ENCODE measurements at regions not wholly inside any gene's neighbourhood (a gene's known extent, or its start where the extent isn't known, plus 50 kb on each side); places are given as distances from the start of the nearest gene placed in this dataset.

DNA sequence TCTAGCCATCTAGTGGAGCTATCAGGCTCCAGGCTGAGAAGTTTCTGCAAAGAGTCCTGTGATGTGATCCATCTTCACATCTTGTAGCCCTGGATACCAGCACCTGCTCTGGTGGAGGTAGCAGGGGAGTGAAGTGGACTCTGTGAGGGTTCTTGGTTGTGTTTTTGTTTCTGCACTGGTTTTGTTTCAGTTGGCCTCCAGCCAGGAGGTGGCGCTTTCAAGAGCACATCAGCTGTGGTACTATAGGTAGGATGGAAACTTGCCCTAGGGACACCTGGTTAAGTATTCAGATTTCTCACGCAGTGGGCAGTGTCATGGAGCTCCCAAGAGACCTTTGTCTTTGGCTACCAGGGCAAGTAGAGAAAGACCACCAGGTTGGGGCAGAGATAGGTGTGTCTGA lies 257.5 kb upstream of the SLC7A11 start:
- peaks cover 2% of the 10 kb centered on the region for H3K9me3 ChIP-seq (ENCODE audit: control insufficient read depth, insufficient read depth, low read length)
- no peak for TF ChIP-seq SMC3 (IDR thresholded peaks at IDR 0.05; ENCODE audit: low read depth, low read length)
- TF ChIP-seq, protein P1, sequence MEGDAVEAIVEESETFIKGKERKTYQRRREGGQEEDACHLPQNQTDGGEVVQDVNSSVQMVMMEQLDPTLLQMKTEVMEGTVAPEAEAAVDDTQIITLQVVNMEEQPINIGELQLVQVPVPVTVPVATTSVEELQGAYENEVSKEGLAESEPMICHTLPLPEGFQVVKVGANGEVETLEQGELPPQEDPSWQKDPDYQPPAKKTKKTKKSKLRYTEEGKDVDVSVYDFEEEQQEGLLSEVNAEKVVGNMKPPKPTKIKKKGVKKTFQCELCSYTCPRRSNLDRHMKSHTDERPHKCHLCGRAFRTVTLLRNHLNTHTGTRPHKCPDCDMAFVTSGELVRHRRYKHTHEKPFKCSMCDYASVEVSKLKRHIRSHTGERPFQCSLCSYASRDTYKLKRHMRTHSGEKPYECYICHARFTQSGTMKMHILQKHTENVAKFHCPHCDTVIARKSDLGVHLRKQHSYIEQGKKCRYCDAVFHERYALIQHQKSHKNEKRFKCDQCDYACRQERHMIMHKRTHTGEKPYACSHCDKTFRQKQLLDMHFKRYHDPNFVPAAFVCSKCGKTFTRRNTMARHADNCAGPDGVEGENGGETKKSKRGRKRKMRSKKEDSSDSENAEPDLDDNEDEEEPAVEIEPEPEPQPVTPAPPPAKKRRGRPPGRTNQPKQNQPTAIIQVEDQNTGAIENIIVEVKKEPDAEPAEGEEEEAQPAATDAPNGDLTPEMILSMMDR (conservative IDR thresholded peaks at IDR 0.05; ENCODE audit: low read depth, low read length): no peak
- no peak for TF ChIP-seq MXI1 (IDR thresholded peaks at IDR 0.05; ENCODE audit: borderline replicate concordance, low read depth, low read length)
- H4K5ac ChIP-seq (ENCODE audit: low read depth, low read length): no peak overlapping the region
- H2AK9ac ChIP-seq (replicated peaks; ENCODE audit: low read depth, low read length, poor library complexity): no peak overlapping the region
- no peaks in the 10 kb centered on the region for H3K4me1 ChIP-seq (ENCODE audit: control insufficient read depth, insufficient read depth, low read length)
- ChIA-PET POLR2A (ENCODE audit: unreplicated experiment) (no interaction called here), CTCF (no interaction called here)
- no peak overlapping the region for H2AK5ac ChIP-seq (ENCODE audit: low read depth, low read length)
- dilution Hi-C loops (cut with HindIII; ENCODE audit: low sequenced_read_pairs, unreplicated experiment) (no loop called here), intact Hi-C loops (cut with micrococcal nuclease) (loop anchor here (5.0 to 10.0 kb wide), 2 partner anchors 312 to 375 kb away; no protein-coding TSS in a partner anchor), in situ Hi-C loops (cut with MboI; ENCODE audit: low sequenced_read_pairs) (no loop called here)
- no TSS peak for BruUV-seq (replicated peaks)
- H2BK20ac ChIP-seq (ENCODE audit: low read depth, low read length): no peak overlapping the region
- no peak overlapping the region for H3K14ac ChIP-seq (replicated peaks; ENCODE audit: low read depth, low read length)
- no peak overlapping the region for H3K23ac ChIP-seq (ENCODE audit: low read depth, low read length)
- no peak overlapping the region for H3K56ac ChIP-seq (ENCODE audit: extremely low read depth, insufficient read depth, low read length)
- H3K9ac ChIP-seq (ENCODE audit: low read depth, low read length): no peak overlapping the region
- no peak overlapping the region for H2BK5ac ChIP-seq (ENCODE audit: low read depth, low read length, poor library complexity, severe bottlenecking)
- no peak overlapping the region for H3K4me3 ChIP-seq (ENCODE audit: insufficient read depth, low read depth, low read length)
- ATAC-seq (ENCODE audit: low read depth) (no peak), DNase-seq (no peak)
- H3K9me1 ChIP-seq (ENCODE audit: insufficient read depth, low read length): 0 out of 2 replicates have a peak, but pooled peaks cover 4% of the 10 kb centered on the region
- no peaks in the 10 kb centered on the region for H4K20me1 ChIP-seq (ENCODE audit: insufficient read depth, low read length)
- no peak overlapping the region for H2BK120ac ChIP-seq (ENCODE audit: low read depth, low read length)
- H3K36me3 ChIP-seq (ENCODE audit: control insufficient read depth, insufficient read depth, low read length): no peaks in the 10 kb centered on the region
- H3K4me2 ChIP-seq (ENCODE audit: low read depth, low read length): no peak overlapping the region
- no peaks in the 10 kb centered on the region for H3K27me3 ChIP-seq (ENCODE audit: control insufficient read depth, insufficient read depth, low read length)
- no peak overlapping the region for H2BK15ac ChIP-seq (ENCODE audit: low read depth, low read length)
- H2AFZ ChIP-seq (replicated peaks; ENCODE audit: low read length, poor library complexity): no peak overlapping the region
- no CpG with 5 or more reads among the region's 2 CpGs for WGBS, 2 experiments (ENCODE audit: extremely low coverage in 2 of 2, insufficient read length in 1 of 2)
- H4K91ac ChIP-seq (ENCODE audit: insufficient read depth, low read depth, low read length): no peak overlapping the region
- no peak overlapping the region for H4K8ac ChIP-seq (ENCODE audit: low read depth in 2 of 2, low read length in 2 of 2)
- H3K18ac ChIP-seq (ENCODE audit: low read depth, low read length): no peak overlapping the region
- H3K79me1 ChIP-seq (ENCODE audit: low read depth in 1 of 2, low read length in 2 of 2): no peaks in the 10 kb centered on the region
- no peak overlapping the region for H3K27ac ChIP-seq (ENCODE audit: insufficient read depth, low read length)
- no peak overlapping the region for H3K4ac ChIP-seq (ENCODE audit: low read depth, low read length)
